ENCODE measurements at regions not wholly inside any gene's neighbourhood (a gene's known extent, or its start where the extent isn't known, plus 50 kb on each side); places are given as distances from the start of the nearest gene placed in this dataset.

DNA sequence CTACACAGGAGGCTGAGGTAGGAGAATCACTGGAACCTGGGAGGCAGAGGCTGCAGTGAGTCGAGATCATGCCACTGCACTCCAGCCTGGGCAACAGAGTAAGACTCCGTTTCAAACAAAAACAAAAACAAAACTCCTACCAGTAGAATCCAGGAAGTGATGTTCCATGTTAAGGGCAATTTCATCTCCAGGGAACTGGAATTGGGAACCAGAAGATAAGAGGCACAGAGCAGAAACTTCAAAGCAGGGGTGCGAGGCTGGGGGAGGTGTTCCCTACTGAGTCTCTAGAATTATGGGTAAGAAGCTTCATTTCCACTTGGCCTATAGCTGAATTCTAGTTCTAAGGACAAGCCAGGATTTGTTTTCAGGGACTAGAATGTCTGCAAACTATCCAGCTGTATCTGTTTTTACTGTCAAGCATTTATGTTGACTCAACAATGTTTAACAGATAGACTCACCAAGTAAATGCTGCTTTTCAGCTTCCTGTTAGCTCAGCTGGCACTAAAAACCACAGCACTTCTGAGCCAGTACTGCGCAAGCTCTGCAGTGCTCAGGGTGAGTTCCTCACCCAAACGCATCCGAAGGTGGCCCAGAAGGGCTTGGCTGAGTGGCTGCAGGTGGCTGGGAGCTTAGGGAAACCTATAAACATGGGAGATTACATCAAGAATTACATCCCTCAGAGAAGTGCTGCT is 320.1 kb downstream of the MTRR start:
- intact Hi-C loops (cut with micrococcal nuclease; ENCODE audit: unreplicated experiment), result no loop called here
- no peaks in the 10 kb centered on the region for H3K4me1 Mint-ChIP-seq (ENCODE audit: low read depth, unreplicated experiment)
- Histone ChIP-seq H3K9me3 (no peaks in the 10 kb centered on the region), H3K4me1 (no peaks in the 10 kb centered on the region), H3K27me3 (replicated peaks; ENCODE audit: control insufficient read depth, insufficient read depth, low read length) (no peaks in the 10 kb centered on the region), H3K36me3 (ENCODE audit: control insufficient read depth, insufficient read depth, low read length) (no peaks in the 10 kb centered on the region), H3K4me3 (ENCODE audit: low read depth, low read length) (no peak overlapping the region)
- H3K27ac Mint-ChIP-seq (ENCODE audit: unreplicated experiment), result no peak overlapping the region
- ChIA-PET POLR2A (no interaction called here), CTCF (no interaction called here)
- DNase-seq, result no peak
- no TSS peak for BruUV-seq (replicated peaks)
- peaks cover 4% of the 10 kb centered on the region for H3K27me3 Mint-ChIP-seq (ENCODE audit: insufficient read depth, unreplicated experiment)
- no peaks in the 10 kb centered on the region for H3K36me3 Mint-ChIP-seq (ENCODE audit: insufficient read depth, unreplicated experiment)
- H3K9me3 Mint-ChIP-seq (ENCODE audit: unreplicated experiment), result peaks cover 9% of the 10 kb centered on the region
- TF ChIP-seq, protein P1, sequence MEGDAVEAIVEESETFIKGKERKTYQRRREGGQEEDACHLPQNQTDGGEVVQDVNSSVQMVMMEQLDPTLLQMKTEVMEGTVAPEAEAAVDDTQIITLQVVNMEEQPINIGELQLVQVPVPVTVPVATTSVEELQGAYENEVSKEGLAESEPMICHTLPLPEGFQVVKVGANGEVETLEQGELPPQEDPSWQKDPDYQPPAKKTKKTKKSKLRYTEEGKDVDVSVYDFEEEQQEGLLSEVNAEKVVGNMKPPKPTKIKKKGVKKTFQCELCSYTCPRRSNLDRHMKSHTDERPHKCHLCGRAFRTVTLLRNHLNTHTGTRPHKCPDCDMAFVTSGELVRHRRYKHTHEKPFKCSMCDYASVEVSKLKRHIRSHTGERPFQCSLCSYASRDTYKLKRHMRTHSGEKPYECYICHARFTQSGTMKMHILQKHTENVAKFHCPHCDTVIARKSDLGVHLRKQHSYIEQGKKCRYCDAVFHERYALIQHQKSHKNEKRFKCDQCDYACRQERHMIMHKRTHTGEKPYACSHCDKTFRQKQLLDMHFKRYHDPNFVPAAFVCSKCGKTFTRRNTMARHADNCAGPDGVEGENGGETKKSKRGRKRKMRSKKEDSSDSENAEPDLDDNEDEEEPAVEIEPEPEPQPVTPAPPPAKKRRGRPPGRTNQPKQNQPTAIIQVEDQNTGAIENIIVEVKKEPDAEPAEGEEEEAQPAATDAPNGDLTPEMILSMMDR (IDR thresholded peaks at IDR 0.05; ENCODE audit: insufficient read depth in 1 of 2, low read depth in 1 of 2, low read length in 1 of 2, severe bottlenecking in 1 of 2, unreplicated experiment in 1 of 2), result no peak
- H3K4me3 Mint-ChIP-seq (ENCODE audit: unreplicated experiment), result no peak overlapping the region

DNA sequence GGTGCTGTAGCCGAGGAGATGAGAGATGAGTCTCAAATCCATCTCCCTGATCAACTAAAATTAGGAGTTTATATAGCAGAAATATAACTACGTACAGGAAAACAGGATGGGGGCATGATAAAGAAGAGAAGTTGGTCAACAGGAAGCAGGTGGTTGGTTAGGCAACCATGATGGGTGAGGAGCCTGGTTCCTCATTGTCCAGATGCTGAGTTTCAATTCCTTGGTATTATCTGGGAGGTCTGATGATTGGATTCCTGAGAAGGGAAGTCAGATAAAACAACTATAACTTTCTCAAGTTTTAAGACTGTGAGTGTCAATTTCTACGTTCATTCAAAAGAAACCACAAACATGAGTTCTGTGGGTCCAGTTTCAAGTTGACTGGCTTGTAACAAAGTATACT is 323.9 kb downstream of the MTRR start:
- DNase-seq, result no peak
- intact Hi-C loops (cut with micrococcal nuclease; ENCODE audit: unreplicated experiment), result no loop called here
- Mint-ChIP-seq H3K27ac (ENCODE audit: unreplicated experiment) (no peak overlapping the region), H3K4me3 (ENCODE audit: unreplicated experiment) (no peak overlapping the region), H3K36me3 (ENCODE audit: insufficient read depth, unreplicated experiment) (no peaks in the 10 kb centered on the region), H3K27me3 (ENCODE audit: insufficient read depth, unreplicated experiment) (no peaks in the 10 kb centered on the region), H3K4me1 (ENCODE audit: low read depth, unreplicated experiment) (no peaks in the 10 kb centered on the region), H3K9me3 (ENCODE audit: unreplicated experiment) (peaks cover 9% of the 10 kb centered on the region)
- Histone ChIP-seq H3K4me3 (ENCODE audit: low read depth, low read length) (no peak overlapping the region), H3K4me1 (no peaks in the 10 kb centered on the region), H3K9me3 (no peaks in the 10 kb centered on the region), H3K27me3 (replicated peaks; ENCODE audit: control insufficient read depth, insufficient read depth, low read length) (no peaks in the 10 kb centered on the region), H3K36me3 (ENCODE audit: control insufficient read depth, insufficient read depth, low read length) (no peaks in the 10 kb centered on the region)
- no TSS peak for BruUV-seq (replicated peaks)
- TF ChIP-seq, protein P1 (IDR thresholded peaks at IDR 0.05; ENCODE audit: insufficient read depth in 1 of 2, low read depth in 1 of 2, low read length in 1 of 2, severe bottlenecking in 1 of 2, unreplicated experiment in 1 of 2), result no peak
- CTCF ChIA-PET, result no interaction called here
- POLR2A ChIA-PET, result no interaction called here

DNA sequence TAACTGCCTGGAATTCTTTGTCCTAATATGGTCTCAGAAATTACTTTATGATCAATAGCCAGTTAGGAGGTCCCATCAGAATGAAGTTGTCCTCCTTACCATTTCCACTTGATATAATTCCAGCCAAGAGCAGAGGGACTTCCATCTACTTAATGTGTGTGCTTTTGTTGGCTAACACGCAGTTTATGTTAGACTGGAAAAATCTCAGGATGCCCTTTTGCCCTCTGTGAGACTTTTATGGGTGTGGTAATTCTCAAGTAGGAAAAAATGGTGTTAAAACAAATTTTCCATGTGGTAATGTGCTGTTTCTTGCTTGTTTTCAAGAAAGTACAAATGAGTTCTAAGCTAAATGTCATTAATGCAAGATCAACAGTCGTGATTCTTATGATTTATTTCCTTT is 327.1 kb downstream of the MTRR start:
- POLR2A ChIA-PET, result no interaction called here
- BruUV-seq (replicated peaks), result no TSS peak
- TF ChIP-seq, protein P1 (IDR thresholded peaks at IDR 0.05; ENCODE audit: insufficient read depth in 1 of 2, low read depth in 1 of 2, low read length in 1 of 2, severe bottlenecking in 1 of 2, unreplicated experiment in 1 of 2), result no peak

More for the DNA sequence above, 327.1 kb downstream of the MTRR start:
- no peaks in the 10 kb centered on the region for H3K36me3 ChIP-seq (ENCODE audit: control insufficient read depth, insufficient read depth, low read length)
- Mint-ChIP-seq H3K27me3 (ENCODE audit: insufficient read depth, unreplicated experiment) (no peaks in the 10 kb centered on the region), H3K9me3 (ENCODE audit: unreplicated experiment) (peaks cover 9% of the 10 kb centered on the region), H3K27ac (ENCODE audit: unreplicated experiment) (no peak overlapping the region), H3K4me1 (ENCODE audit: low read depth, unreplicated experiment) (no peaks in the 10 kb centered on the region), H3K36me3 (ENCODE audit: insufficient read depth, unreplicated experiment) (no peaks in the 10 kb centered on the region), H3K4me3 (ENCODE audit: unreplicated experiment) (no peak overlapping the region)
- intact Hi-C loops (cut with micrococcal nuclease; ENCODE audit: unreplicated experiment), result no loop called here
- no peaks in the 10 kb centered on the region for H3K9me3 ChIP-seq
- no peak overlapping the region for H3K4me3 ChIP-seq (ENCODE audit: low read depth, low read length)
- no peak for DNase-seq
- CTCF ChIA-PET, result no interaction called here
- H3K4me1 ChIP-seq, result no peaks in the 10 kb centered on the region
- H3K27me3 ChIP-seq (replicated peaks; ENCODE audit: control insufficient read depth, insufficient read depth, low read length), result no peaks in the 10 kb centered on the region

Measured in Caco-2 (cell line).